ENCODE measurements at regions not wholly inside any gene's neighbourhood (a gene's known extent, or its start where the extent isn't known, plus 50 kb on each side); places are given as distances from the start of the nearest gene placed in this dataset.

- Histone ChIP-seq H3K27ac (ENCODE audit: low read length) (no peak overlapping the region), H3K9me3 (ENCODE audit: low read length) (no peaks in the 10 kb centered on the region), H3K79me2 (ENCODE audit: low read length) (no peaks in the 10 kb centered on the region), H3K4me2 (ENCODE audit: low read depth, low read length, poor library complexity, severe bottlenecking) (peak overlapping the region; percentile 22), H3K36me3 (ENCODE audit: insufficient read depth, low read length) (no peaks in the 10 kb centered on the region), H2AFZ (ENCODE audit: low read length) (no peak overlapping the region), H3K9ac (ENCODE audit: low read length) (no peak overlapping the region), H3K4me1 (ENCODE audit: low read length) (peaks cover 16% of the 10 kb centered on the region), H3K4me3 (ENCODE audit: low read length) (no peak overlapping the region), H3K9me2 (replicated peaks; ENCODE audit: insufficient read depth, low read length) (no peaks in the 10 kb centered on the region), H4K20me1 (ENCODE audit: insufficient read depth, low read depth, low read length) (no peaks in the 10 kb centered on the region), H3K27me3 (ENCODE audit: low read length) (no peaks in the 10 kb centered on the region)
- peak; percentile 52 for DNase-seq
Measured at GRCh38 chr10:3623746-3624145, 161.3 kb downstream of the KLF6 start.

- no peaks in the 10 kb centered on the region for H3K9me2 ChIP-seq (replicated peaks; ENCODE audit: insufficient read depth, low read length)
- no peaks in the 10 kb centered on the region for H3K36me3 ChIP-seq (ENCODE audit: insufficient read depth, low read length)
- peaks cover 16% of the 10 kb centered on the region for H3K4me1 ChIP-seq (ENCODE audit: low read length)
- H3K9me3 ChIP-seq (ENCODE audit: low read length) = no peaks in the 10 kb centered on the region
- no peaks in the 10 kb centered on the region for H3K27me3 ChIP-seq (ENCODE audit: low read length)
- H3K27ac ChIP-seq (ENCODE audit: low read length) = no peak overlapping the region
- no peak overlapping the region for H3K9ac ChIP-seq (ENCODE audit: low read length)
- no peaks in the 10 kb centered on the region for H3K79me2 ChIP-seq (ENCODE audit: low read length)
- DNase-seq = no peak
- no peak overlapping the region for H2AFZ ChIP-seq (ENCODE audit: low read length)
- no peak overlapping the region for H3K4me2 ChIP-seq (ENCODE audit: low read depth, low read length, poor library complexity, severe bottlenecking)
- no peak overlapping the region for H3K4me3 ChIP-seq (ENCODE audit: low read length)
- H4K20me1 ChIP-seq (ENCODE audit: insufficient read depth, low read depth, low read length) = no peaks in the 10 kb centered on the region
Measured at GRCh38 chr10:3622845-3623621, 162.0 kb downstream of the KLF6 start.

GRCh38 chr10:3622427-3622826, 162.6 kb downstream of the KLF6 start:
- Histone ChIP-seq H2AFZ (ENCODE audit: low read length) (no peak overlapping the region), H3K4me2 (ENCODE audit: low read depth, low read length, poor library complexity, severe bottlenecking) (no peak overlapping the region)
- DNase-seq = no peak

GRCh38 chr10:3620818-3621217, 164.2 kb downstream of the KLF6 start:
- H3K79me2 ChIP-seq (ENCODE audit: low read length) = no peaks in the 10 kb centered on the region
- no peaks in the 10 kb centered on the region for H3K9me2 ChIP-seq (replicated peaks; ENCODE audit: insufficient read depth, low read length)
- no peaks in the 10 kb centered on the region for H4K20me1 ChIP-seq (ENCODE audit: insufficient read depth, low read depth, low read length)
- no peak overlapping the region for H2AFZ ChIP-seq (ENCODE audit: low read length)
- H3K4me1 ChIP-seq (ENCODE audit: low read length) = peaks cover 10% of the 10 kb centered on the region
- H3K9me3 ChIP-seq (ENCODE audit: low read length) = no peaks in the 10 kb centered on the region
- H3K27me3 ChIP-seq (ENCODE audit: low read length) = no peaks in the 10 kb centered on the region
- no peak overlapping the region for H3K9ac ChIP-seq (ENCODE audit: low read length)
- H3K4me3 ChIP-seq (ENCODE audit: low read length) = no peak overlapping the region
- H3K4me2 ChIP-seq (ENCODE audit: low read depth, low read length, poor library complexity, severe bottlenecking) = no peak overlapping the region
- no peaks in the 10 kb centered on the region for H3K36me3 ChIP-seq (ENCODE audit: insufficient read depth, low read length)
- DNase-seq = no peak
- H3K27ac ChIP-seq (ENCODE audit: low read length) = no peak overlapping the region

More at GRCh38 chr10:3622427-3622826, 162.6 kb downstream of the KLF6 start:
- Histone ChIP-seq H3K9me3 (ENCODE audit: low read length) (no peaks in the 10 kb centered on the region), H3K9me2 (replicated peaks; ENCODE audit: insufficient read depth, low read length) (no peaks in the 10 kb centered on the region), H3K79me2 (ENCODE audit: low read length) (no peaks in the 10 kb centered on the region), H3K36me3 (ENCODE audit: insufficient read depth, low read length) (no peaks in the 10 kb centered on the region), H4K20me1 (ENCODE audit: insufficient read depth, low read depth, low read length) (no peaks in the 10 kb centered on the region), H3K9ac (ENCODE audit: low read length) (no peak overlapping the region), H3K27ac (ENCODE audit: low read length) (no peak overlapping the region), H3K4me3 (ENCODE audit: low read length) (no peak overlapping the region), H3K4me1 (ENCODE audit: low read length) (peaks cover 16% of the 10 kb centered on the region), H3K27me3 (ENCODE audit: low read length) (no peaks in the 10 kb centered on the region)

- Histone ChIP-seq H3K4me1 (ENCODE audit: low read length) (peaks cover 10% of the 10 kb centered on the region), H3K79me2 (ENCODE audit: low read length) (no peaks in the 10 kb centered on the region), H3K4me3 (ENCODE audit: low read length) (no peak overlapping the region), H3K4me2 (ENCODE audit: low read depth, low read length, poor library complexity, severe bottlenecking) (no peak overlapping the region), H3K9me3 (ENCODE audit: low read length) (no peaks in the 10 kb centered on the region), H3K27me3 (ENCODE audit: low read length) (no peaks in the 10 kb centered on the region), H3K9me2 (replicated peaks; ENCODE audit: insufficient read depth, low read length) (no peaks in the 10 kb centered on the region), H3K27ac (ENCODE audit: low read length) (no peak overlapping the region), H3K36me3 (ENCODE audit: insufficient read depth, low read length) (no peaks in the 10 kb centered on the region), H4K20me1 (ENCODE audit: insufficient read depth, low read depth, low read length) (no peaks in the 10 kb centered on the region), H2AFZ (ENCODE audit: low read length) (no peak overlapping the region), H3K9ac (ENCODE audit: low read length) (no peak overlapping the region)
- no peak for DNase-seq
Measured at GRCh38 chr10:3619241-3619640, 165.8 kb downstream of the KLF6 start.

GRCh38 chr10:3616880-3617279, 168.1 kb downstream of the KLF6 start:
- Histone ChIP-seq H3K79me2 (ENCODE audit: low read length) (no peaks in the 10 kb centered on the region), H3K4me2 (ENCODE audit: low read depth, low read length, poor library complexity, severe bottlenecking) (no peak overlapping the region), H3K9me2 (replicated peaks; ENCODE audit: insufficient read depth, low read length) (no peaks in the 10 kb centered on the region), H3K9ac (ENCODE audit: low read length) (no peak overlapping the region), H4K20me1 (ENCODE audit: insufficient read depth, low read depth, low read length) (no peaks in the 10 kb centered on the region), H3K4me3 (ENCODE audit: low read length) (no peak overlapping the region), H3K27me3 (ENCODE audit: low read length) (no peaks in the 10 kb centered on the region), H3K9me3 (ENCODE audit: low read length) (peaks cover 5% of the 10 kb centered on the region; the same call in 1 of the 2 replicates), H3K36me3 (ENCODE audit: insufficient read depth, low read length) (no peaks in the 10 kb centered on the region), H3K4me1 (ENCODE audit: low read length) (no peaks in the 10 kb centered on the region), H2AFZ (ENCODE audit: low read length) (no peak overlapping the region), H3K27ac (ENCODE audit: low read length) (no peak overlapping the region)
- no peak for DNase-seq

GRCh38 chr10:3613318-3613717, 171.7 kb downstream of the KLF6 start:
- Histone ChIP-seq H3K27ac (ENCODE audit: low read length) (no peak overlapping the region), H3K9ac (ENCODE audit: low read length) (no peak overlapping the region), H2AFZ (ENCODE audit: low read length) (no peak overlapping the region), H3K79me2 (ENCODE audit: low read length) (no peaks in the 10 kb centered on the region), H3K9me2 (replicated peaks; ENCODE audit: insufficient read depth, low read length) (0 out of 2 replicates have a peak, but pooled peaks cover 3% of the 10 kb centered on the region), H3K4me1 (ENCODE audit: low read length) (no peaks in the 10 kb centered on the region), H3K9me3 (ENCODE audit: low read length) (peaks cover 5% of the 10 kb centered on the region; the same call in 1 of the 2 replicates), H3K4me3 (ENCODE audit: low read length) (no peak overlapping the region), H3K36me3 (ENCODE audit: insufficient read depth, low read length) (no peaks in the 10 kb centered on the region), H3K27me3 (ENCODE audit: low read length) (no peaks in the 10 kb centered on the region), H3K4me2 (ENCODE audit: low read depth, low read length, poor library complexity, severe bottlenecking) (no peak overlapping the region), H4K20me1 (ENCODE audit: insufficient read depth, low read depth, low read length) (no peaks in the 10 kb centered on the region)
- DNase-seq = no peak

GRCh38 chr10:3612183-3613001, 172.6 kb downstream of the KLF6 start:
- Histone ChIP-seq H3K4me1 (ENCODE audit: low read length) (no peaks in the 10 kb centered on the region), H3K4me3 (ENCODE audit: low read length) (no peak overlapping the region), H3K27me3 (ENCODE audit: low read length) (no peaks in the 10 kb centered on the region), H3K79me2 (ENCODE audit: low read length) (no peaks in the 10 kb centered on the region), H2AFZ (ENCODE audit: low read length) (no peak overlapping the region), H3K36me3 (ENCODE audit: insufficient read depth, low read length) (no peaks in the 10 kb centered on the region), H4K20me1 (ENCODE audit: insufficient read depth, low read depth, low read length) (no peaks in the 10 kb centered on the region), H3K4me2 (ENCODE audit: low read depth, low read length, poor library complexity, severe bottlenecking) (no peak overlapping the region), H3K27ac (ENCODE audit: low read length) (no peak overlapping the region), H3K9me3 (ENCODE audit: low read length) (peaks cover 11% of the 10 kb centered on the region), H3K9ac (ENCODE audit: low read length) (no peak overlapping the region), H3K9me2 (replicated peaks; ENCODE audit: insufficient read depth, low read length) (0 out of 2 replicates have a peak, but pooled peaks cover 3% of the 10 kb centered on the region)
- DNase-seq = no peak

Measured in Karpas-422 (cell line).